ENCODE measurements at regions not wholly inside any gene's neighbourhood (a gene's known extent, or its start where the extent isn't known, plus 50 kb on each side); places are given as distances from the start of the nearest gene placed in this dataset.
"Not testable (repeated sequence)": the region's sequence is repeated elsewhere in the genome, so short reads cannot be mapped to it uniquely, and the experiment has no call there.

- DNase-seq (ENCODE audit: insufficient read length, low spot score), result no peak
- no peak for FAIRE-seq
Measured at GRCh38 chr3:102887431-102887830, 452.6 kb downstream of the ZPLD1 start.

- no peak for FAIRE-seq
- no peak for DNase-seq (ENCODE audit: insufficient read length, low spot score)
Measured at GRCh38 chr3:102896851-102897621, 462.2 kb downstream of the ZPLD1 start.

GRCh38 chr3:102904629-102905028 is 469.8 kb downstream of the ZPLD1 start:
- DNase-seq (ENCODE audit: insufficient read length, low spot score) (no peak), FAIRE-seq (no peak)

GRCh38 chr3:102905811-102906210 is 471.0 kb downstream of the ZPLD1 start:
- no peak for DNase-seq (ENCODE audit: insufficient read length, low spot score)
- no peak for FAIRE-seq

GRCh38 chr3:102906818-102907217 is 472.0 kb downstream of the ZPLD1 start:
- DNase-seq (ENCODE audit: insufficient read length, low spot score), result no peak
- no peak for FAIRE-seq

GRCh38 chr3:102909904-102910303 is 475.1 kb downstream of the ZPLD1 start:
- FAIRE-seq (no peak), DNase-seq (ENCODE audit: insufficient read length, low spot score) (no peak)

- no peak for FAIRE-seq
- no peak for DNase-seq (ENCODE audit: insufficient read length, low spot score)
Measured at GRCh38 chr3:102916532-102916931, 481.7 kb downstream of the ZPLD1 start.

- FAIRE-seq (no peak), DNase-seq (ENCODE audit: insufficient read length, low spot score) (no peak)
Measured at GRCh38 chr3:102926618-102927017, 491.8 kb downstream of the ZPLD1 start.

GRCh38 chr3:102933377-102933776 is 498.6 kb downstream of the ZPLD1 start:
- DNase-seq (ENCODE audit: insufficient read length, low spot score) (no peak), FAIRE-seq (no peak)

- FAIRE-seq (no peak), DNase-seq (ENCODE audit: insufficient read length, low spot score) (no peak)
Measured at GRCh38 chr3:102936511-102937045, 501.8 kb downstream of the ZPLD1 start.

GRCh38 chr3:102941786-102942185 is 507.0 kb downstream of the ZPLD1 start:
- no peak for FAIRE-seq
- no peak for DNase-seq (ENCODE audit: insufficient read length, low spot score)

- not testable (repeated sequence) for FAIRE-seq; DNase-seq (ENCODE audit: insufficient read length, low spot score)
Measured at GRCh38 chr3:102946445-102946844, 511.6 kb downstream of the ZPLD1 start.

GRCh38 chr3:102972350-102972749 is 537.5 kb downstream of the ZPLD1 start:
- FAIRE-seq (no peak), DNase-seq (ENCODE audit: insufficient read length, low spot score) (no peak)

- no peak for FAIRE-seq
- no peak for DNase-seq (ENCODE audit: insufficient read length, low spot score)
Measured at GRCh38 chr3:102974333-102974732, 539.5 kb downstream of the ZPLD1 start.

- DNase-seq (ENCODE audit: insufficient read length, low spot score) (no peak), FAIRE-seq (no peak)
Measured at GRCh38 chr3:102979191-102979590, 544.4 kb downstream of the ZPLD1 start.

GRCh38 chr3:102979682-102980354 is 545.0 kb downstream of the ZPLD1 start:
- DNase-seq (ENCODE audit: insufficient read length, low spot score) (no peak), FAIRE-seq (no peak)

- DNase-seq (ENCODE audit: insufficient read length, low spot score) (no peak), FAIRE-seq (no peak)
Measured at GRCh38 chr3:102980355-102980696, 545.5 kb downstream of the ZPLD1 start.

- DNase-seq (ENCODE audit: insufficient read length, low spot score), result no peak
- no peak for FAIRE-seq
Measured at GRCh38 chr3:103002425-103003176, 567.8 kb downstream of the ZPLD1 start.

GRCh38 chr3:103006526-103007183 is 571.8 kb downstream of the ZPLD1 start:
- DNase-seq (ENCODE audit: insufficient read length, low spot score), result no peak
- FAIRE-seq, result no peak

GRCh38 chr3:103009609-103010008 is 574.8 kb downstream of the ZPLD1 start:
- DNase-seq (ENCODE audit: insufficient read length, low spot score) (no peak), FAIRE-seq (no peak)

- no peak for DNase-seq (ENCODE audit: insufficient read length, low spot score)
- FAIRE-seq, result no peak
Measured at GRCh38 chr3:103025880-103026279, 591.1 kb downstream of the ZPLD1 start.
